SK-N-SH treated with all-trans-retinoic acid at 6 μM for 48 hours (cell line): ENCODE measurements at regions not wholly inside any gene's neighbourhood (a gene's known extent, or its start where the extent isn't known, plus 50 kb on each side); places are given as distances from the start of the nearest gene placed in this dataset.

Experiments used
- ATAC-seq: fragments of 200-7000 bp; cut with Tn5 transposase; 3 replicates; pipeline ENCODE4 v1.9.1; 2020; ENCODE audit warnings: mild to moderate bottlenecking, moderate library complexity
- ARNTL ChIP-seq: fragments of 450-650 bp; formaldehyde crosslinking; IDR thresholded peaks from 2 replicates; pipeline ENCODE4 v1.5.0; 2020; ENCODE audit warnings: low read depth, mild to moderate bottlenecking, moderate library complexity, borderline replicate concordance
- BACH2 ChIP-seq: fragments of 250-450 bp; sonication (Bioruptor Pico); IDR thresholded peaks from 2 replicates; pipeline ENCODE4 v1.9.0; 2021; ENCODE audit warnings: mild to moderate bottlenecking, borderline replicate concordance
- CSDC2 ChIP-seq: fragments of 250-450 bp; sonication (Bioruptor Pico); IDR thresholded peaks from 2 replicates; pipeline ENCODE4 v1.5.0; 2020; ENCODE audit warnings: mild to moderate bottlenecking, moderate library complexity
- ESRRG ChIP-seq: fragments of 250-450 bp; sonication (Bioruptor Pico); IDR thresholded peaks from 2 replicates; pipeline ENCODE4 v1.6.1; 2021; ENCODE audit warnings: mild to moderate bottlenecking
- GLIS3 ChIP-seq: fragments of 250-450 bp; sonication (Bioruptor Pico); IDR thresholded peaks from 2 replicates; pipeline ENCODE4 v1.5.0; 2020; ENCODE audit warnings: mild to moderate bottlenecking, moderate library complexity
- ISL1 ChIP-seq: fragments of 250-450 bp; sonication (Bioruptor Pico); IDR thresholded peaks from 2 replicates; pipeline ENCODE4 v2.1.2; 2022; ENCODE audit warnings: mild to moderate bottlenecking, moderate library complexity
- OSR1 ChIP-seq: fragments of 250-450 bp; sonication (Bioruptor Pico); IDR thresholded peaks from 2 replicates; pipeline ENCODE4 v1.8.0; 2022; ENCODE audit warnings: moderate library complexity, mild to moderate bottlenecking, inconsistent platforms
- RARB ChIP-seq: fragments of 250-450 bp; sonication (Bioruptor Pico); IDR thresholded peaks from 2 replicates; pipeline ENCODE4 v1.8.0; 2021; ENCODE audit warnings: mild to moderate bottlenecking, moderate library complexity
- SNAI2 ChIP-seq: fragments of 250-450 bp; sonication (Bioruptor Pico); IDR thresholded peaks from 2 replicates; pipeline ENCODE4 v1.5.0; 2020; ENCODE audit warnings: mild to moderate bottlenecking, moderate library complexity
- TCF4 ChIP-seq: fragments of 250-450 bp; sonication (Bioruptor Pico); IDR thresholded peaks from 2 replicates; pipeline ENCODE4 v1.8.0; 2021; ENCODE audit warnings: mild to moderate bottlenecking, moderate library complexity, borderline replicate concordance
- TOX ChIP-seq: fragments of 250-450 bp; sonication (Bioruptor Pico); IDR thresholded peaks from 2 replicates; pipeline ENCODE4 v1.8.0; 2021; ENCODE audit warnings: mild to moderate bottlenecking, moderate library complexity, borderline replicate concordance
- ZC3H10 ChIP-seq: fragments of 250-450 bp; sonication (Bioruptor Pico); IDR thresholded peaks from 2 replicates; pipeline ENCODE4 v1.5.1; 2021; ENCODE audit warnings: mild to moderate bottlenecking, moderate library complexity
- ZFP3 ChIP-seq: fragments of 250-450 bp; sonication (Bioruptor Pico); IDR thresholded peaks from 2 replicates; pipeline ENCODE4 v1.5.0; 2020; ENCODE audit warnings: mild to moderate bottlenecking, moderate library complexity
- ZFP30 ChIP-seq: fragments of 450-650 bp; formaldehyde crosslinking; IDR thresholded peaks from 2 replicates; pipeline ENCODE4 v1.5.0; 2022; ENCODE audit warnings: mild to moderate bottlenecking, moderate library complexity
- ZNF70 ChIP-seq: fragments of 450-650 bp; formaldehyde crosslinking; IDR thresholded peaks from 2 replicates; pipeline ENCODE4 v1.5.0; 2020; ENCODE audit warnings: mild to moderate bottlenecking, moderate library complexity
- ZNF8 ChIP-seq: fragments of 450-650 bp; formaldehyde crosslinking; IDR thresholded peaks from 2 replicates; pipeline ENCODE4 v1.5.0; 2020; ENCODE audit warnings: mild to moderate bottlenecking, moderate library complexity
- TF ChIP-seq, protein P1 (sequence below): fragments of 250-450 bp; sonication (Bioruptor Pico); IDR thresholded peaks from 2 replicates; pipeline ENCODE4 v1.5.1; 2021; ENCODE audit warnings: mild to moderate bottlenecking, moderate library complexity
- TF ChIP-seq, protein P2 (sequence below): fragments of 250-450 bp; sonication (Bioruptor Pico); IDR thresholded peaks from 2 replicates; pipeline ENCODE4 v1.8.0; 2021; ENCODE audit warnings: low read depth, mild to moderate bottlenecking, moderate library complexity, borderline replicate concordance
- TF ChIP-seq, protein P3 (sequence below): fragments of 250-450 bp; sonication (Bioruptor Pico); IDR thresholded peaks from 2 replicates; pipeline ENCODE4 v1.8.0; 2020; ENCODE audit warnings: mild to moderate bottlenecking, moderate library complexity, borderline replicate concordance
- TF ChIP-seq, protein P4 (sequence below): fragments of 250-450 bp; sonication (Bioruptor Pico); IDR thresholded peaks from 2 replicates; pipeline ENCODE4 v1.5.0; 2020; ENCODE audit warnings: mild to moderate bottlenecking, moderate library complexity

DNA sequence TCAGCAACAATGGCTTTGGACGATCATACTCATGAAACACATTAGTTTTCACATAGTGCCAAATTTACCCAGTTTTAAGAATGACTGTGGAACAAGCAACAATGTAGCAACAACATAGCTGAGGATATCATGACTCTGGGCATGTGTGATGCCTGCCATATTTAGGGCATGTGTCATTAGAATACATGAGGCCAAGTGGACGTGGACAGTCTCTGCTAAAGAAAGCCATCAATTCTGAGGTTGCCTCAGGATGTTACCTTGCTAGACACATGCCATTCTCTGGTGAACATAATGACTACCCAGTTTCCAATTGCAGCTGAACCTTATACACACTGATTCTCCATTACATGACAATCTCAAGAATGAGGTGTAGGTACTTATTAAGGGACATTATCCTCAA is 103.3 kb upstream of the ADAMTS19 start:
- TF ChIP-seq TCF4 (CRISPR knock-in tag) (no peak), SNAI2 (CRISPR knock-in tag) (no peak), BACH2 (CRISPR knock-in tag) (no peak), ZFP30 (CRISPR knock-in tag) (no peak), RARB (CRISPR knock-in tag) (no peak), ZNF8 (CRISPR knock-in tag) (no peak)
- TF ChIP-seq, protein P1, sequence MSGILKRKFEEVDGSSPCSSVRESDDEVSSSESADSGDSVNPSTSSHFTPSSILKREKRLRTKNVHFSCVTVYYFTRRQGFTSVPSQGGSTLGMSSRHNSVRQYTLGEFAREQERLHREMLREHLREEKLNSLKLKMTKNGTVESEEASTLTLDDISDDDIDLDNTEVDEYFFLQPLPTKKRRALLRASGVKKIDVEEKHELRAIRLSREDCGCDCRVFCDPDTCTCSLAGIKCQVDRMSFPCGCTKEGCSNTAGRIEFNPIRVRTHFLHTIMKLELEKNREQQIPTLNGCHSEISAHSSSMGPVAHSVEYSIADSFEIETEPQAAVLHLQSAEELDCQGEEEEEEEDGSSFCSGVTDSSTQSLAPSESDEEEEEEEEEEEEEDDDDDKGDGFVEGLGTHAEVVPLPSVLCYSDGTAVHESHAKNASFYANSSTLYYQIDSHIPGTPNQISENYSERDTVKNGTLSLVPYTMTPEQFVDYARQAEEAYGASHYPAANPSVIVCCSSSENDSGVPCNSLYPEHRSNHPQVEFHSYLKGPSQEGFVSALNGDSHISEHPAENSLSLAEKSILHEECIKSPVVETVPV: no peak
- TF ChIP-seq, protein P2, sequence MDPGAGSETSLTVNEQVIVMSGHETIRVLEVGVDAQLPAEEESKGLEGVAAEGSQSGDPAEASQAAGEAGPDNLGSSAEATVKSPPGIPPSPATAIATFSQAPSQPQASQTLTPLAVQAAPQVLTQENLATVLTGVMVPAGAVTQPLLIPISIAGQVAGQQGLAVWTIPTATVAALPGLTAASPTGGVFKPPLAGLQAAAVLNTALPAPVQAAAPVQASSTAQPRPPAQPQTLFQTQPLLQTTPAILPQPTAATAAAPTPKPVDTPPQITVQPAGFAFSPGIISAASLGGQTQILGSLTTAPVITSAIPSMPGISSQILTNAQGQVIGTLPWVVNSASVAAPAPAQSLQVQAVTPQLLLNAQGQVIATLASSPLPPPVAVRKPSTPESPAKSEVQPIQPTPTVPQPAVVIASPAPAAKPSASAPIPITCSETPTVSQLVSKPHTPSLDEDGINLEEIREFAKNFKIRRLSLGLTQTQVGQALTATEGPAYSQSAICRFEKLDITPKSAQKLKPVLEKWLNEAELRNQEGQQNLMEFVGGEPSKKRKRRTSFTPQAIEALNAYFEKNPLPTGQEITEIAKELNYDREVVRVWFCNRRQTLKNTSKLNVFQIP (CRISPR knock-in tag): no peak
- ATAC-seq: no peak

DNA sequence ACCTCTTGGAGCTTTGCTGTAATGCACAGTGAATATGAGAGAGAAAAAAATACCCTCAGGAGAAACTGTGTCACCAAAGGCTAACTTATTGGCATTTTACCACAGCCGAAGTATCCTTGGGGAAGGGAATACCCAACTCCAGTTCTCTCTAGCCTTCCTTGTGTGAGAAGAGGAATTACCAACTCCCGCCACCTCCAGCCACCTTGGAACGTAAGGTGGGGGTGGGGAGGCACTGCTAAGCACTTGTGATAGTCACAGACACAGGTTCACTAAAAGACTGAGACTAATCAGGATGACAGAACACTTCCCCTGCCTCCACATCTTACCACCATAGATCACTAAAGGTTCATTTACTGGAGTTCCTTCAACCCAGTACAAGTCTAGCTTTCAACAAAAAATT is 102.0 kb upstream of the ADAMTS19 start:
- TF ChIP-seq ARNTL: no peak
- no peak for TF ChIP-seq OSR1
- no peak for TF ChIP-seq ISL1 (CRISPR knock-in tag)
- no peak for TF ChIP-seq ZFP3 (CRISPR knock-in tag)
- no peak for TF ChIP-seq ZFP30 (CRISPR knock-in tag)
- no peak for TF ChIP-seq ZNF70
- ATAC-seq: no peak

DNA sequence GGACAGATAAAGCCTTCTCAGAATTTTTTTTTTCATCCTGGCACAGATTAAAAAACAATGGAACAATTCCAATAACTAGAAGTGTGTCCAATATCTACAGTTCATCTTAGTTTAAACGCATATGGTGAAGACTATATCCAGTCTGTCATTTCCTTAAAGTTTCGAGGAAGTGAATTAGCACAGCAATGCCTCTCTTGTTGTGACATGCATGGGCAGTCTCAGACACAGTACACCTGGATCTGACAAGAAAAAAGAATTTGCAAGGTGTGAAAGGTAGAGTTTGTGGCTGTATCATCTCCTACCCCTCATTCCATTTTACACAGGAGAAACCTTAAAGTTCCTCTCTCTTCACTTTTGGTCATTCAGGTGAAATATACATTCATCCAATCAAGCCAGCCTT is 100.6 kb upstream of the ADAMTS19 start:
- no peak for ATAC-seq
- no peak for TF ChIP-seq GLIS3 (CRISPR knock-in tag)
- TF ChIP-seq TOX (CRISPR knock-in tag): no peak
- no peak for TF ChIP-seq BACH2 (CRISPR knock-in tag)
- TF ChIP-seq ZNF8 (CRISPR knock-in tag): no peak
- TF ChIP-seq, protein P1: no peak
- no peak for TF ChIP-seq ZC3H10 (CRISPR knock-in tag)
- TF ChIP-seq, protein P2 (CRISPR knock-in tag): no peak

DNA sequence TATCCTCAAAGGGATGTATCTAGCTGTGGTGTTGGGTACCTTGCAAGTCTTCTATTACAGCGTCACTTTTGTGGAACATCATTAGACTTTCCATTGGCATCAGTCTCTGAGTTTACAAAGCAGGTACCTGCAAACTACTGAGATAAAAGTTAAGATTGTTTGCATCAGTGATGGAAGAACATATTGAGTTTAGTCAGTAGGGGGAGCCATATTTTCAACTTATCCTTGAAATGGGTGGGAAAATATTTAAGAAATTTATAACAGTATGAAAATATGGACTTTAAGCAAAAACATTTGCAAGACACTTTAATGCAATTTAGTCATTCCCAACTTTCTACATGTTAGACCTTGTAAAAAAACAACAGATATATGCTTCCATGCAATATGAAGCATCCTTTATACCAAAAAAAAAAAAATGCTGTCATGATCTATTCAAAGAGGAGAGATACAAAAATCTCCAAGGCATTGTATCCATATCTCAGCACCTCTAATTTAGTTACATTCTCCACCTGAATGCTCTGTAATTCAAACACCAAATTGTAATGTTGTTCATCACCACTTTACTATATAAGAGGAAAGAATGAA is 98.6 kb upstream of the ADAMTS19 start:
- ATAC-seq: no peak
- TF ChIP-seq, protein P1: no peak
- TF ChIP-seq, protein P3, sequence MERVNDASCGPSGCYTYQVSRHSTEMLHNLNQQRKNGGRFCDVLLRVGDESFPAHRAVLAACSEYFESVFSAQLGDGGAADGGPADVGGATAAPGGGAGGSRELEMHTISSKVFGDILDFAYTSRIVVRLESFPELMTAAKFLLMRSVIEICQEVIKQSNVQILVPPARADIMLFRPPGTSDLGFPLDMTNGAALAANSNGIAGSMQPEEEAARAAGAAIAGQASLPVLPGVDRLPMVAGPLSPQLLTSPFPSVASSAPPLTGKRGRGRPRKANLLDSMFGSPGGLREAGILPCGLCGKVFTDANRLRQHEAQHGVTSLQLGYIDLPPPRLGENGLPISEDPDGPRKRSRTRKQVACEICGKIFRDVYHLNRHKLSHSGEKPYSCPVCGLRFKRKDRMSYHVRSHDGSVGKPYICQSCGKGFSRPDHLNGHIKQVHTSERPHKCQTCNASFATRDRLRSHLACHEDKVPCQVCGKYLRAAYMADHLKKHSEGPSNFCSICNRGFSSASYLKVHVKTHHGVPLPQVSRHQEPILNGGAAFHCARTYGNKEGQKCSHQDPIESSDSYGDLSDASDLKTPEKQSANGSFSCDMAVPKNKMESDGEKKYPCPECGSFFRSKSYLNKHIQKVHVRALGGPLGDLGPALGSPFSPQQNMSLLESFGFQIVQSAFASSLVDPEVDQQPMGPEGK: no peak
- TF ChIP-seq ISL1 (CRISPR knock-in tag): no peak
- no peak for TF ChIP-seq SNAI2 (CRISPR knock-in tag)
- TF ChIP-seq, protein P4, sequence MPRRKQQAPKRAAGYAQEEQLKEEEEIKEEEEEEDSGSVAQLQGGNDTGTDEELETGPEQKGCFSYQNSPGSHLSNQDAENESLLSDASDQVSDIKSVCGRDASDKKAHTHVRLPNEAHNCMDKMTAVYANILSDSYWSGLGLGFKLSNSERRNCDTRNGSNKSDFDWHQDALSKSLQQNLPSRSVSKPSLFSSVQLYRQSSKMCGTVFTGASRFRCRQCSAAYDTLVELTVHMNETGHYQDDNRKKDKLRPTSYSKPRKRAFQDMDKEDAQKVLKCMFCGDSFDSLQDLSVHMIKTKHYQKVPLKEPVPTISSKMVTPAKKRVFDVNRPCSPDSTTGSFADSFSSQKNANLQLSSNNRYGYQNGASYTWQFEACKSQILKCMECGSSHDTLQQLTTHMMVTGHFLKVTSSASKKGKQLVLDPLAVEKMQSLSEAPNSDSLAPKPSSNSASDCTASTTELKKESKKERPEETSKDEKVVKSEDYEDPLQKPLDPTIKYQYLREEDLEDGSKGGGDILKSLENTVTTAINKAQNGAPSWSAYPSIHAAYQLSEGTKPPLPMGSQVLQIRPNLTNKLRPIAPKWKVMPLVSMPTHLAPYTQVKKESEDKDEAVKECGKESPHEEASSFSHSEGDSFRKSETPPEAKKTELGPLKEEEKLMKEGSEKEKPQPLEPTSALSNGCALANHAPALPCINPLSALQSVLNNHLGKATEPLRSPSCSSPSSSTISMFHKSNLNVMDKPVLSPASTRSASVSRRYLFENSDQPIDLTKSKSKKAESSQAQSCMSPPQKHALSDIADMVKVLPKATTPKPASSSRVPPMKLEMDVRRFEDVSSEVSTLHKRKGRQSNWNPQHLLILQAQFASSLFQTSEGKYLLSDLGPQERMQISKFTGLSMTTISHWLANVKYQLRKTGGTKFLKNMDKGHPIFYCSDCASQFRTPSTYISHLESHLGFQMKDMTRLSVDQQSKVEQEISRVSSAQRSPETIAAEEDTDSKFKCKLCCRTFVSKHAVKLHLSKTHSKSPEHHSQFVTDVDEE (CRISPR knock-in tag): no peak
- no peak for TF ChIP-seq ZC3H10 (CRISPR knock-in tag)
- TF ChIP-seq ZNF70: no peak
- TF ChIP-seq BACH2 (CRISPR knock-in tag): no peak
- no peak for TF ChIP-seq GLIS3 (CRISPR knock-in tag)
- no peak for TF ChIP-seq ZNF8 (CRISPR knock-in tag)
- no peak for TF ChIP-seq CSDC2 (CRISPR knock-in tag)
- no peak for TF ChIP-seq RARB (CRISPR knock-in tag)
- no peak for TF ChIP-seq OSR1
- no peak for TF ChIP-seq ZFP30 (CRISPR knock-in tag)
- no peak for TF ChIP-seq ESRRG (CRISPR knock-in tag)
- TF ChIP-seq, protein P2 (CRISPR knock-in tag): no peak
